ENCODE measurements at regions not wholly inside any gene's neighbourhood (a gene's known extent, or its start where the extent isn't known, plus 50 kb on each side); places are given as distances from the start of the nearest gene placed in this dataset.
"Not testable (repeated sequence)": the region's sequence is repeated elsewhere in the genome, so short reads cannot be mapped to it uniquely, and the experiment has no call there.

- TF ChIP-seq, protein P1, sequence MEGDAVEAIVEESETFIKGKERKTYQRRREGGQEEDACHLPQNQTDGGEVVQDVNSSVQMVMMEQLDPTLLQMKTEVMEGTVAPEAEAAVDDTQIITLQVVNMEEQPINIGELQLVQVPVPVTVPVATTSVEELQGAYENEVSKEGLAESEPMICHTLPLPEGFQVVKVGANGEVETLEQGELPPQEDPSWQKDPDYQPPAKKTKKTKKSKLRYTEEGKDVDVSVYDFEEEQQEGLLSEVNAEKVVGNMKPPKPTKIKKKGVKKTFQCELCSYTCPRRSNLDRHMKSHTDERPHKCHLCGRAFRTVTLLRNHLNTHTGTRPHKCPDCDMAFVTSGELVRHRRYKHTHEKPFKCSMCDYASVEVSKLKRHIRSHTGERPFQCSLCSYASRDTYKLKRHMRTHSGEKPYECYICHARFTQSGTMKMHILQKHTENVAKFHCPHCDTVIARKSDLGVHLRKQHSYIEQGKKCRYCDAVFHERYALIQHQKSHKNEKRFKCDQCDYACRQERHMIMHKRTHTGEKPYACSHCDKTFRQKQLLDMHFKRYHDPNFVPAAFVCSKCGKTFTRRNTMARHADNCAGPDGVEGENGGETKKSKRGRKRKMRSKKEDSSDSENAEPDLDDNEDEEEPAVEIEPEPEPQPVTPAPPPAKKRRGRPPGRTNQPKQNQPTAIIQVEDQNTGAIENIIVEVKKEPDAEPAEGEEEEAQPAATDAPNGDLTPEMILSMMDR (IDR thresholded peaks at IDR 0.05) = not testable (repeated sequence)
- TF ChIP-seq POLR2A, POLR2AphosphoS5, EP300 (IDR thresholded peaks at IDR 0.05): not testable (repeated sequence)
Measured at GRCh38 chr5:56372491-56372890, 139.4 kb upstream of the ANKRD55 start.

Measured in stomach (tissue), 4 donors.